WTC11 (cell line): ENCODE measurements at regions not wholly inside any gene's neighbourhood (a gene's known extent, or its start where the extent isn't known, plus 50 kb on each side); places are given as distances from the start of the nearest gene placed in this dataset.

Source experiments
- ATAC-seq: fragments of 200-7000 bp; cut with Tn5 transposase; 2 replicates; pipeline ENCODE4 v1.10.0; 2021; ENCODE audit warnings: mild to moderate bottlenecking, moderate library complexity
- CTCF ChIA-PET: fragments of 300-600 bp; sonication (Branson Sonifier 250); formaldehyde crosslinking; loops from one replicate; lab custom pipeline; 2021; ENCODE audit warnings: antibody characterized with exemption; lab: Charles Lee
- POLR2A ChIA-PET: fragments of 350-600 bp; sonication (Branson Sonifier 250); formaldehyde crosslinking; loops from one replicate; lab custom pipeline; 2021; ENCODE audit warnings: antibody characterized with exemption; lab: Charles Lee
- DNase-seq: peaks from one replicate; pipeline ENCODE4 v3.0.0; 2021; ENCODE audit warnings: low spot score
- H3K27ac Mint-ChIP-seq: 2 replicates; pipeline ENCODE4 v1.8.0; 2021; ENCODE audit warnings: mixed read lengths
- H3K27me3 Mint-ChIP-seq: 2 replicates; pipeline ENCODE4 v1.8.0; 2021; ENCODE audit warnings: low read depth, mild to moderate bottlenecking, moderate library complexity, mixed read lengths
- H3K36me3 Mint-ChIP-seq: 2 replicates; pipeline ENCODE4 v1.8.0; 2021; ENCODE audit warnings: mixed read lengths
- H3K4me1 Mint-ChIP-seq: 2 replicates; pipeline ENCODE4 v1.8.0; 2022; ENCODE audit warnings: mixed read lengths
- H3K4me3 Mint-ChIP-seq: 2 replicates; pipeline ENCODE4 v1.8.0; 2021; ENCODE audit warnings: mild to moderate bottlenecking, moderate library complexity, mixed read lengths
- H3K9me3 Mint-ChIP-seq: 2 replicates; pipeline ENCODE4 v1.8.0; 2021; ENCODE audit warnings: mixed read lengths
- AR ChIP-seq: fragments of 250-450 bp; sonication (Bioruptor Pico); IDR thresholded peaks from 2 replicates; pipeline ENCODE4 v1.9.0; 2021; ENCODE audit warnings: mild to moderate bottlenecking
- CREM ChIP-seq: sonication (generic); formaldehyde crosslinking; IDR thresholded peaks from 2 replicates; pipeline ENCODE4 v1.8.1; 2022; ENCODE audit warnings: mild to moderate bottlenecking, missing genetic modification reagents, moderate library complexity
- CTCF ChIP-seq: fragments of 200-600 bp; IDR thresholded peaks from 2 replicates; pipeline ENCODE4 v1.8.0; 2022; ENCODE audit warnings: antibody characterized with exemption
- FOXK1 ChIP-seq: sonication (generic); formaldehyde crosslinking; IDR thresholded peaks from 2 replicates; pipeline ENCODE4 v1.8.0; 2022; ENCODE audit warnings: mild to moderate bottlenecking, moderate library complexity, missing genetic modification reagents
- JAZF1 ChIP-seq: fragments of 250-450 bp; sonication (Bioruptor Pico); IDR thresholded peaks from 2 replicates; pipeline ENCODE4 v1.9.0; 2021; ENCODE audit warnings: moderate library complexity, mild to moderate bottlenecking, inconsistent platforms
- JUN ChIP-seq: sonication (generic); formaldehyde crosslinking; IDR thresholded peaks from 2 replicates; pipeline ENCODE4 v1.8.0; 2023; ENCODE audit warnings: mild to moderate bottlenecking, missing genetic modification reagents
- RORB ChIP-seq: fragments of 250-450 bp; sonication (Bioruptor Pico); IDR thresholded peaks from 2 replicates; pipeline ENCODE4 v1.9.0; 2021; ENCODE audit warnings: mild to moderate bottlenecking
- SMAD3 ChIP-seq: sonication (generic); formaldehyde crosslinking; IDR thresholded peaks from 2 replicates; pipeline ENCODE4 v1.8.0; 2022; ENCODE audit warnings: missing genetic modification reagents, mild to moderate bottlenecking, borderline replicate concordance
- SMAD4 ChIP-seq: sonication (generic); formaldehyde crosslinking; IDR thresholded peaks from 2 replicates; pipeline ENCODE4 v1.8.0; 2022; ENCODE audit warnings: mild to moderate bottlenecking, missing genetic modification reagents
- SOX15 ChIP-seq: fragments of 250-450 bp; sonication (Bioruptor Pico); IDR thresholded peaks from 2 replicates; pipeline ENCODE4 v1.9.0; 2021; ENCODE audit warnings: mild to moderate bottlenecking
- TEAD1 ChIP-seq: sonication (generic); formaldehyde crosslinking; IDR thresholded peaks from 2 replicates; pipeline ENCODE4 v1.8.0; 2022; ENCODE audit warnings: mild to moderate bottlenecking, missing genetic modification reagents
- USF1 ChIP-seq: sonication (generic); formaldehyde crosslinking; IDR thresholded peaks from 2 replicates; pipeline ENCODE4 v1.8.0; 2022; ENCODE audit warnings: mild to moderate bottlenecking, missing genetic modification reagents
- ZBTB43 ChIP-seq: sonication (generic); formaldehyde crosslinking; IDR thresholded peaks from 2 replicates; pipeline ENCODE4 v1.8.1; 2023; ENCODE audit warnings: mild to moderate bottlenecking, missing genetic modification reagents
- ZMAT4 ChIP-seq: fragments of 250-450 bp; sonication (Bioruptor Pico); IDR thresholded peaks from 2 replicates; pipeline ENCODE4 v1.9.0; 2021; ENCODE audit warnings: mild to moderate bottlenecking
- ZNF138 ChIP-seq: sonication (generic); formaldehyde crosslinking; conservative IDR thresholded peaks from 2 replicates; pipeline ENCODE4 v1.8.1; 2022; ENCODE audit warnings: mild to moderate bottlenecking, moderate library complexity, missing genetic modification reagents
- ZNF263 ChIP-seq: sonication (generic); formaldehyde crosslinking; IDR thresholded peaks from 2 replicates; pipeline ENCODE4 v1.8.1; 2022; ENCODE audit warnings: low read depth, mild to moderate bottlenecking, moderate library complexity, missing genetic modification reagents
- ZNF425 ChIP-seq: fragments of 250-450 bp; sonication (Bioruptor Pico); conservative IDR thresholded peaks from 2 replicates; pipeline ENCODE4 v1.9.0; 2021; ENCODE audit warnings: mild to moderate bottlenecking
- ZNF512 ChIP-seq: sonication (generic); formaldehyde crosslinking; IDR thresholded peaks from 2 replicates; pipeline ENCODE4 v1.8.1; 2022; ENCODE audit warnings: missing genetic modification reagents, borderline replicate concordance
- ZNF671 ChIP-seq: fragments of 250-450 bp; sonication (Bioruptor Pico); IDR thresholded peaks from 2 replicates; pipeline ENCODE4 v1.8.0; 2021; ENCODE audit warnings: mild to moderate bottlenecking

GRCh38 chr2:18891600-18892345 lies 302.4 kb upstream of the NT5C1B start (continued):
- TF ChIP-seq ZNF425 (CRISPR knock-in tag) (no peak), ZNF263 (no peak), SOX15 (no peak), ZBTB43 (CRISPR knock-in tag) (no peak), TEAD1 (CRISPR knock-in tag) (no peak)

GRCh38 chr2:18889565-18890332 lies 300.4 kb upstream of the NT5C1B start:
- no peaks in the 10 kb centered on the region for H3K27me3 Mint-ChIP-seq
- no peaks in the 10 kb centered on the region for H3K36me3 Mint-ChIP-seq
- no peak for ATAC-seq
- TF ChIP-seq ZNF512 (CRISPR knock-in tag), result no peak
- TF ChIP-seq SMAD3 (CRISPR knock-in tag), result no peak
- no peak for TF ChIP-seq FOXK1 (CRISPR knock-in tag)
- TF ChIP-seq ZNF671 (CRISPR knock-in tag), result no peak
- ChIA-PET POLR2A (no interaction called here), CTCF (no interaction called here)
- H3K9me3 Mint-ChIP-seq, result 0 out of 2 replicates have a peak, but pooled peaks cover 3% of the 10 kb centered on the region
- no peak overlapping the region for H3K27ac Mint-ChIP-seq
- no peaks in the 10 kb centered on the region for H3K4me1 Mint-ChIP-seq
- H3K4me3 Mint-ChIP-seq, result no peak overlapping the region
- DNase-seq, result no peak

- H3K27ac Mint-ChIP-seq, result no peak overlapping the region
- no peak for DNase-seq
- no peaks in the 10 kb centered on the region for H3K4me1 Mint-ChIP-seq
- TF ChIP-seq USF1 (no peak), SMAD4 (no peak), AR (CRISPR knock-in tag) (no peak), ZMAT4 (CRISPR knock-in tag) (no peak), JUN (no peak), ZNF138 (CRISPR knock-in tag) (no peak), CREM (CRISPR knock-in tag) (no peak), JAZF1 (CRISPR knock-in tag) (no peak), RORB (CRISPR knock-in tag) (no peak), CTCF (no peak)
- no peaks in the 10 kb centered on the region for H3K36me3 Mint-ChIP-seq
- ATAC-seq, result no peak
- no peak overlapping the region for H3K4me3 Mint-ChIP-seq
- CTCF ChIA-PET, result no interaction called here
- POLR2A ChIA-PET, result no interaction called here
- H3K27me3 Mint-ChIP-seq, result no peaks in the 10 kb centered on the region
- H3K9me3 Mint-ChIP-seq, result 0 out of 2 replicates have a peak, but pooled peaks cover 3% of the 10 kb centered on the region
Observed at GRCh38 chr2:18885457-18885856, 296.1 kb upstream of the NT5C1B start.
